Ishikawa (cell line): ENCODE measurements at regions not wholly inside any gene's neighbourhood (a gene's known extent, or its start where the extent isn't known, plus 50 kb on each side); places are given as distances from the start of the nearest gene placed in this dataset.

Experiments
- CEBPB ChIP-seq: IDR thresholded peaks from 2 replicates; pipeline ENCODE4 v1.6.1; 2012
- CREB1 ChIP-seq: IDR thresholded peaks from 2 replicates; pipeline ENCODE4 v1.6.1; 2012; ENCODE audit warnings: low read depth
- EGR1 ChIP-seq: IDR thresholded peaks from 2 replicates; pipeline ENCODE4 v1.6.1; 2012
- EP300 ChIP-seq: IDR thresholded peaks from 2 replicates; pipeline ENCODE4 v1.6.1; 2012; ENCODE audit warnings: borderline replicate concordance
- FOXM1 ChIP-seq: IDR thresholded peaks from 2 replicates; pipeline ENCODE4 v1.6.1; 2012; ENCODE audit warnings: low read depth, borderline replicate concordance
- NFIC ChIP-seq: IDR thresholded peaks from 2 replicates; pipeline ENCODE4 v1.6.1; 2012
- RAD21 ChIP-seq: IDR thresholded peaks from 2 replicates; pipeline ENCODE4 v1.6.1; 2012; ENCODE audit warnings: low read depth
- REST ChIP-seq: IDR thresholded peaks from 2 replicates; pipeline ENCODE4 v1.6.1; 2012; ENCODE audit warnings: low read depth, mild to moderate bottlenecking
- TAF1 ChIP-seq: IDR thresholded peaks from 2 replicates; pipeline ENCODE4 v1.6.1; 2012; ENCODE audit warnings: low read depth, mild to moderate bottlenecking
- TCF12 ChIP-seq: IDR thresholded peaks from 2 replicates; pipeline ENCODE4 v1.6.1; 2012; ENCODE audit warnings: low read depth
- TEAD4 ChIP-seq: IDR thresholded peaks from 2 replicates; pipeline ENCODE4 v1.6.1; 2012
- USF1 ChIP-seq: IDR thresholded peaks from 2 replicates; pipeline ENCODE4 v1.6.1; 2012
- YY1 ChIP-seq: IDR thresholded peaks from 2 replicates; pipeline ENCODE4 v1.6.1; 2012; ENCODE audit warnings: low read depth
- ZBTB7A ChIP-seq: IDR thresholded peaks from 2 replicates; pipeline ENCODE4 v1.6.1; 2012; ENCODE audit warnings: low read depth
- TF ChIP-seq, protein P1 (sequence below): IDR thresholded peaks from 2 replicates; pipeline ENCODE4 v1.6.1; 2012

DNA sequence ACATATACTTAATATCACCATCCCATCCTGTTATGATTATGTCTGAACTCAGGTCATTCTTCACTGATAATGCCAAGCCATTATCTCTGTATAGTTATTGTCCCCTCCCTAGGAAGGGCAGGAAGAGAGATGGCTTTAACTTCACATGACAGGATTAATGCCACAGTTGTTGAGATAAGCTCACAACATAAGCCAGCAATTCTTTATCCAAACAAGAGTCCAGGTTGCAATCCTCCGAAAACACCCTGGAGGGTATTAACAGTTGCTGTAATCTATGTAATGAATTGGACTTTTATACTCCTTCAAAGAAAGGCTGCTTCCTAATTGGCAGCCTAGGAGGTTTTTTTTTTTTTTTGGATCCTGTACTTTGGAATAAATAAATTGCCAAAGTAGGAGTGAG, 779.4 kb downstream of the SEMA5A start:
- TF ChIP-seq TCF12 (no peak), NFIC (no peak), REST (no peak), ZBTB7A (no peak), EGR1 (no peak), CREB1 (no peak), EP300 (no peak), RAD21 (no peak)

GRCh38 chr5:8767111-8767510, 778.8 kb downstream of the SEMA5A start:
- TF ChIP-seq CREB1: no peak
- no peak for TF ChIP-seq TEAD4
- no peak for TF ChIP-seq CEBPB
- no peak for TF ChIP-seq REST
- TF ChIP-seq, protein P1, sequence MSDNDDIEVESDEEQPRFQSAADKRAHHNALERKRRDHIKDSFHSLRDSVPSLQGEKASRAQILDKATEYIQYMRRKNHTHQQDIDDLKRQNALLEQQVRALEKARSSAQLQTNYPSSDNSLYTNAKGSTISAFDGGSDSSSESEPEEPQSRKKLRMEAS: no peak
- no peak for TF ChIP-seq RAD21

DNA sequence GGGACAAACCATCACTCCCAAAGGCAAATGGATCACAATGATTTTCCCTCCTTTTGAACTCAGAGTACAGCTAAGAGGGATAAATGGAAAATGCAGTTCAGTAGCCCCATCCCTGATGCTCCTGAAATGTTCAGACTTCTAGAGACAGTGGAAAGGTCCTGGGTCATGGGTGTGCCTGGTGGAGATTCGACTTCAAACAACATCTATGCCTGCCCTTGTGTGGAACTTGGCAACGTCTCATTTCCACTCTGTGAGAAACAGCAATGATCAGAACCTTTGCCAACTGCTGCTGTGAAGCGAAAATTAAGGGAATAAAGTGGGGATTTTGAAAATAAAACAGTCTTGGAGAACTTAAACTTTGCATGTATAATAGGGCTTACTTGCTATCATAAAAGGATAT, 778.1 kb downstream of the SEMA5A start:
- TF ChIP-seq NFIC (no peak), EP300 (no peak), ZBTB7A (no peak), USF1 (no peak), RAD21 (no peak), TCF12 (no peak)
- TF ChIP-seq, protein P1: no peak

- TF ChIP-seq FOXM1 (no peak), TEAD4 (no peak), TCF12 (no peak), USF1 (no peak), NFIC (no peak), CREB1 (no peak), CEBPB (no peak), YY1 (no peak)
These were observed 776.2 kb downstream of the SEMA5A start for GRCh38 chr5:8769631-8770030.

DNA sequence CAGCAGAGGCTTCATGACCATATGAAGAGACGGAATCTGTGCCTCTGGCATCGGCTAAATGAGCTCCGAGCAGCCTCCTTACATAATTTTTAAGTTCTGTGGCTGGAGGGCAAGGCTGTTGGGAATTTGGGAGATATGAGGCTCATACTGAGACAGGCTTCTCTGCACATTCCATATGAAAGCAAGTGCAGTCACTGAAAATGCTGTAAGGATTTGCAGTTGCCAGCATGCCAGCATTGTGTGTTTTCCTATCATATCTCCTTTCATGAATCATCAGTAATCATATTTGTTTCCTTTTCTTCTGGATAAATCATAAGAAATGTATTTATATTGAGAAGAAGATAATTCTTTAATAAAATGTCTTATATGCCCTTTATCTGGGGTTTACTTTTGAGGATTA, 775.4 kb downstream of the SEMA5A start:
- TF ChIP-seq TCF12 (no peak), RAD21 (no peak), TEAD4 (no peak), REST (no peak), CREB1 (no peak), NFIC (no peak), ZBTB7A (no peak), EGR1 (no peak), TAF1 (no peak), EP300 (no peak), YY1 (no peak), FOXM1 (no peak), USF1 (no peak), CEBPB (no peak)
- TF ChIP-seq, protein P1: no peak
